GM23338 (cell line): ENCODE measurements at regions not wholly inside any gene's neighbourhood (a gene's known extent, or its start where the extent isn't known, plus 50 kb on each side); places are given as distances from the start of the nearest gene placed in this dataset.

Source experiments
- ATAC-seq: fragments of 200-7000 bp; cut with Tn5 transposase; 3 replicates; pipeline ENCODE4 v1.9.1; 2020
- DNase-seq: peaks from one replicate; pipeline ENCODE4 v3.0.0-alpha.2; 2015; ENCODE audit warnings: low spot score
- H2AFZ ChIP-seq: fragments of 200-600 bp; sonication (generic); 2 replicates; pipeline ENCODE4 v1.8.0; 2016; ENCODE audit warnings: antibody characterized with exemption, mild to moderate bottlenecking, moderate library complexity
- H3F3A ChIP-seq: fragments of 200-600 bp; sonication (generic); replicated peaks from 2 replicates; pipeline ENCODE4 v1.8.0; 2017; ENCODE audit warnings: antibody characterized with exemption, mixed run types, low read depth
- H3K27ac ChIP-seq: fragments of 200-600 bp; sonication (generic); 2 replicates; pipeline ENCODE4 v1.6.1; 2016; ENCODE audit warnings: low read depth
- H3K27me3 ChIP-seq: fragments of 200-600 bp; sonication (generic); 2 replicates; pipeline ENCODE4 v1.8.0; 2016; ENCODE audit warnings: mild to moderate bottlenecking, mixed run types, moderate library complexity; ENCODE audit not compliant: insufficient read depth
- H3K36me3 ChIP-seq: fragments of 200-600 bp; sonication (generic); 2 replicates; pipeline ENCODE4 v1.8.0; 2016; ENCODE audit warnings: mild to moderate bottlenecking; ENCODE audit not compliant: insufficient read depth
- H3K4me1 ChIP-seq: fragments of 200-600 bp; sonication (generic); 2 replicates; pipeline ENCODE4 v1.8.0; 2016; ENCODE audit warnings: mild to moderate bottlenecking, moderate library complexity; ENCODE audit not compliant: insufficient read depth
- H3K4me2 ChIP-seq: fragments of 200-600 bp; sonication (generic); 2 replicates; pipeline ENCODE4 v1.7.1; 2017; ENCODE audit warnings: mixed run types
- H3K4me3 ChIP-seq: fragments of 200-600 bp; sonication (generic); 2 replicates; pipeline ENCODE4 v1.6.1; 2016; ENCODE audit warnings: mixed run types
- H3K79me2 ChIP-seq: fragments of 200-600 bp; sonication (generic); replicated peaks from 2 replicates; pipeline ENCODE4 v1.8.0; 2017; ENCODE audit warnings: mild to moderate bottlenecking; ENCODE audit not compliant: insufficient read depth
- H3K9me2 ChIP-seq: fragments of 200-600 bp; sonication (generic); 2 replicates; pipeline ENCODE4 v1.8.0; 2017; ENCODE audit not compliant: insufficient read depth
- H4K20me1 ChIP-seq: fragments of 200-600 bp; sonication (generic); replicated peaks from 2 replicates; pipeline ENCODE4 v1.8.0; 2017; ENCODE audit warnings: mild to moderate bottlenecking; ENCODE audit not compliant: insufficient read depth
- H3K27ac Mint-ChIP-seq: 2 replicates; pipeline ENCODE4 v1.8.0; 2020; ENCODE audit warnings: inconsistent platforms, mild to moderate bottlenecking, moderate library complexity, mixed read lengths
- H3K27me3 Mint-ChIP-seq: 3 replicates; pipeline ENCODE4 v1.8.0; 2022; ENCODE audit warnings: low read depth, mild to moderate bottlenecking, moderate library complexity, mixed read lengths, inconsistent platforms; ENCODE audit not compliant: insufficient read depth, poor library complexity
- H3K36me3 Mint-ChIP-seq: 3 replicates; pipeline ENCODE4 v1.8.0; 2021; ENCODE audit warnings: low read depth, mild to moderate bottlenecking, inconsistent platforms, moderate library complexity, mixed read lengths
- H3K4me1 Mint-ChIP-seq: 3 replicates; pipeline ENCODE4 v1.8.0; 2020; ENCODE audit warnings: mild to moderate bottlenecking, inconsistent platforms, mixed read lengths
- H3K4me3 Mint-ChIP-seq: 3 replicates; pipeline ENCODE4 v1.8.0; 2021; ENCODE audit warnings: moderate library complexity, mild to moderate bottlenecking, inconsistent platforms, mixed read lengths
- H3K9me3 Mint-ChIP-seq: 3 replicates; pipeline ENCODE4 v1.8.0; 2020; ENCODE audit warnings: moderate library complexity, mild to moderate bottlenecking, inconsistent platforms, mixed read lengths
- CREB1 ChIP-seq: fragments of 250-450 bp; sonication (Bioruptor Pico); IDR thresholded peaks from 2 replicates; pipeline ENCODE4 v1.5.0; 2020; ENCODE audit warnings: low read depth, mild to moderate bottlenecking, moderate library complexity
- CTCF ChIP-seq, 2 experiments: fragments of 200-600 bp in 1 of 2; sonication (generic) in 1 of 2; conservative IDR thresholded peaks; 2 replicates each; pipeline versions ENCODE4 v1.5.1 to v1.6.1; 2016 to 2017; ENCODE audit warnings: antibody characterized with exemption in 2 of 2, low read depth in 2 of 2, mild to moderate bottlenecking in 2 of 2, moderate library complexity in 1 of 2
- ETS1 ChIP-seq: IDR thresholded peaks from 2 replicates; pipeline ENCODE4 v1.6.1; 2016; ENCODE audit warnings: antibody characterized with exemption
- EZH2 ChIP-seq: fragments of 200-600 bp; sonication (generic); IDR thresholded peaks from one replicate; pipeline ENCODE4 v1.8.0; 2017; ENCODE audit warnings: antibody characterized with exemption, mild to moderate bottlenecking, low read depth; ENCODE audit not compliant: unreplicated experiment
- EZH2phosphoT487 ChIP-seq: fragments of 200-600 bp; sonication (generic); IDR thresholded peaks from one replicate; pipeline ENCODE4 v1.8.1; 2018; ENCODE audit warnings: antibody characterized with exemption; ENCODE audit not compliant: unreplicated experiment
- JUNB ChIP-seq: IDR thresholded peaks from one replicate; pipeline ENCODE4 v1.6.1; 2016; ENCODE audit warnings: antibody characterized with exemption; ENCODE audit not compliant: unreplicated experiment
- NANOG ChIP-seq: IDR thresholded peaks from 2 replicates; pipeline ENCODE4 v1.6.1; 2016; ENCODE audit warnings: antibody characterized with exemption, borderline replicate concordance
- POLR2AphosphoS5 ChIP-seq: IDR thresholded peaks from 2 replicates; pipeline ENCODE4 v1.6.1; 2016; ENCODE audit warnings: antibody characterized with exemption, low read depth
- REST ChIP-seq: IDR thresholded peaks from one replicate; pipeline ENCODE4 v1.6.1; 2018; ENCODE audit warnings: antibody characterized with exemption; ENCODE audit not compliant: unreplicated experiment
- STAT1 ChIP-seq: IDR thresholded peaks from one replicate; pipeline ENCODE4 v1.6.1; 2016; ENCODE audit warnings: antibody characterized with exemption; ENCODE audit not compliant: unreplicated experiment
- ZNF114 ChIP-seq: fragments of 250-450 bp; sonication (Bioruptor Pico); IDR thresholded peaks from 2 replicates; pipeline ENCODE4 v1.5.0; 2020; ENCODE audit warnings: mild to moderate bottlenecking, moderate library complexity
- ZNF331 ChIP-seq: fragments of 250-450 bp; sonication (Bioruptor Pico); IDR thresholded peaks from 2 replicates; pipeline ENCODE4 v1.5.0; 2020; ENCODE audit warnings: low read depth, mild to moderate bottlenecking, moderate library complexity
- ZNF462 ChIP-seq: fragments of 250-450 bp; sonication (Bioruptor Pico); IDR thresholded peaks from 2 replicates; pipeline ENCODE4 v1.5.0; 2020; ENCODE audit warnings: mild to moderate bottlenecking, moderate library complexity

GRCh38 chr5:42366051-42366450 is 57.2 kb upstream of the GHR start:
- H3K4me3 ChIP-seq, result no peak overlapping the region
- H3K27me3 Mint-ChIP-seq, result no peaks in the 10 kb centered on the region
- H3K27ac Mint-ChIP-seq, result no peak overlapping the region

More at GRCh38 chr5:42366051-42366450, 57.2 kb upstream of the GHR start:
- Histone ChIP-seq H2AFZ (no peak overlapping the region), H3K27ac (no peak overlapping the region), H3K4me2 (no peak overlapping the region), H3K36me3 (no peaks in the 10 kb centered on the region), H3F3A (no peaks in the 10 kb centered on the region), H3K27me3 (no peaks in the 10 kb centered on the region), H3K4me1 (peaks cover 13% of the 10 kb centered on the region), H4K20me1 (no peaks in the 10 kb centered on the region), H3K9me2 (no peaks in the 10 kb centered on the region; the same call in 1 of the 2 replicates), H3K79me2 (no peaks in the 10 kb centered on the region)
- peaks cover 13% of the 10 kb centered on the region; the same call in 2 of the 3 replicates for H3K4me1 Mint-ChIP-seq
- ATAC-seq (no peak), DNase-seq (no peak)
- H3K4me3 Mint-ChIP-seq, result no peak overlapping the region
- TF ChIP-seq ZNF462 (CRISPR knock-in tag), result no peak
- no peak for TF ChIP-seq REST
- TF ChIP-seq POLR2AphosphoS5, result no peak
- TF ChIP-seq NANOG, result no peak
- no peak for TF ChIP-seq CREB1 (CRISPR knock-in tag)
- no peak for TF ChIP-seq CTCF (conservative IDR thresholded peaks at IDR 0.05; ENCODE audit: low read depth in 2 of 2)
- TF ChIP-seq ZNF331 (CRISPR knock-in tag), result no peak
- TF ChIP-seq STAT1, result no peak
- TF ChIP-seq ZNF114 (CRISPR knock-in tag), result no peak
- no peak for TF ChIP-seq ETS1
- no peak for TF ChIP-seq EZH2
- no peak for TF ChIP-seq JUNB
- no peak for TF ChIP-seq EZH2phosphoT487
- no peaks in the 10 kb centered on the region; the same call in 2 of the 3 replicates for H3K36me3 Mint-ChIP-seq
- H3K9me3 Mint-ChIP-seq, result peaks cover 14% of the 10 kb centered on the region; the same call in 1 of the 3 replicates
